Trophoblast cell (in vitro differentiated cells and primary cell): ENCODE measurements at regions not wholly inside any gene's neighbourhood (a gene's known extent, or its start where the extent isn't known, plus 50 kb on each side); places are given as distances from the start of the nearest gene placed in this dataset.

Experiments used
- DNase-seq, 2 donors: peaks; one replicate each; pipeline ENCODE4 v3.0.0-alpha.2; 2016
- H2AFZ ChIP-seq: 2 replicates; pipeline ENCODE4 v1.6.1; 2013; ENCODE audit warnings: low read length, moderate library complexity, mild to moderate bottlenecking; ENCODE audit not compliant: insufficient read depth, poor library complexity
- H2AK5ac ChIP-seq: 2 replicates; pipeline ENCODE4 v1.6.1; 2013; ENCODE audit warnings: mild to moderate bottlenecking, low read length
- H2BK120ac ChIP-seq: 2 replicates; pipeline ENCODE4 v1.6.1; 2013; ENCODE audit warnings: low read length, mild to moderate bottlenecking, moderate library complexity; ENCODE audit not compliant: insufficient read depth, poor library complexity
- H2BK12ac ChIP-seq: 2 replicates; pipeline ENCODE4 v1.6.1; 2013; ENCODE audit warnings: mild to moderate bottlenecking, low read length, moderate library complexity
- H2BK5ac ChIP-seq: 2 replicates; pipeline ENCODE4 v1.6.1; 2013; ENCODE audit warnings: low read length, low read depth, moderate library complexity, mild to moderate bottlenecking; ENCODE audit not compliant: poor library complexity
- H3K14ac ChIP-seq: 2 replicates; pipeline ENCODE4 v1.6.1; 2013; ENCODE audit warnings: mild to moderate bottlenecking, low read length
- H3K18ac ChIP-seq: 2 replicates; pipeline ENCODE4 v1.6.1; 2013; ENCODE audit warnings: mild to moderate bottlenecking, low read length
- H3K23ac ChIP-seq: 2 replicates; pipeline ENCODE4 v1.6.1; 2013; ENCODE audit warnings: low read length
- H3K27ac ChIP-seq: 2 replicates; pipeline ENCODE4 v1.5.1; 2013; ENCODE audit warnings: low read depth, mild to moderate bottlenecking, inconsistent platforms, low read length, moderate library complexity
- H3K27me3 ChIP-seq: 2 replicates; pipeline ENCODE4 v1.6.1; 2013; ENCODE audit warnings: inconsistent platforms, mild to moderate bottlenecking, low read length, moderate library complexity; ENCODE audit not compliant: insufficient read depth
- H3K36me3 ChIP-seq, 2 experiments: 1 replicate in 1 of 2; 2 replicates in 1 of 2; pipeline ENCODE4 v1.6.1; 2013; ENCODE audit warnings: low read length in 2 of 2, mild to moderate bottlenecking in 2 of 2, moderate library complexity in 1 of 2; ENCODE audit not compliant: insufficient read depth in 2 of 2, control insufficient read depth in 1 of 2
- H3K4ac ChIP-seq: 2 replicates; pipeline ENCODE4 v1.6.1; 2013; ENCODE audit warnings: low read depth, mild to moderate bottlenecking, low read length, moderate library complexity
- H3K4me1 ChIP-seq, 2 experiments: 1 replicate in 1 of 2; 2 replicates in 1 of 2; pipeline ENCODE4 v1.6.1; 2013; ENCODE audit warnings: low read length in 2 of 2, mild to moderate bottlenecking in 2 of 2, moderate library complexity in 1 of 2; ENCODE audit not compliant: insufficient read depth in 2 of 2, control insufficient read depth in 1 of 2
- H3K4me2 ChIP-seq: 2 replicates; pipeline ENCODE4 v1.6.1; 2013; ENCODE audit warnings: inconsistent platforms, mild to moderate bottlenecking, low read length, moderate library complexity
- H3K4me3 ChIP-seq: 2 replicates; pipeline ENCODE4 v1.5.1; 2013; ENCODE audit warnings: mild to moderate bottlenecking, low read depth, low read length, inconsistent platforms
- H3K79me1 ChIP-seq: one replicate; pipeline ENCODE4 v1.6.1; 2013; ENCODE audit warnings: low read length
- H3K79me2 ChIP-seq: 2 replicates; pipeline ENCODE4 v1.6.1; 2013; ENCODE audit warnings: low read length, mild to moderate bottlenecking; ENCODE audit not compliant: control insufficient read depth, insufficient read depth, poor library complexity
- H3K9ac ChIP-seq: 2 replicates; pipeline ENCODE4 v1.6.1; 2013; ENCODE audit warnings: mild to moderate bottlenecking, low read length
- H3K9me3 ChIP-seq: 2 replicates; pipeline ENCODE4 v1.6.1; 2013; ENCODE audit warnings: low read depth, mild to moderate bottlenecking, control low read depth, inconsistent platforms, low read length; ENCODE audit not compliant: insufficient read depth
- H4K12ac ChIP-seq: 2 replicates; pipeline ENCODE4 v1.6.1; 2013; ENCODE audit warnings: low read depth, mild to moderate bottlenecking, low read length, moderate library complexity
- H4K8ac ChIP-seq: 2 replicates; pipeline ENCODE4 v1.6.1; 2013; ENCODE audit warnings: low read depth, mild to moderate bottlenecking, low read length, moderate library complexity
- H4K91ac ChIP-seq: one replicate; pipeline ENCODE4 v1.6.1; 2013; ENCODE audit warnings: low read depth, mild to moderate bottlenecking, low read length, moderate library complexity
- WGBS: extraction: QIAGEN DNeasy Blood & Tissue Kit; methylation state at CpG from one replicate; pipeline ENCODE4 v1.1.7; 2013; ENCODE audit warnings: missing lambda C conversion rate; ENCODE audit not compliant: insufficient read length, insufficient coverage; ENCODE audit errors: extremely low coverage; 5-methylcytosine and 5-hydroxymethylcytosine counted together

- Histone ChIP-seq H2BK5ac (no peak overlapping the region), H4K91ac (no peak overlapping the region), H3K9ac (no peak overlapping the region), H3K4me2 (no peak overlapping the region), H3K4ac (no peak overlapping the region), H4K12ac (no peak overlapping the region), H3K27me3 (no peaks in the 10 kb centered on the region), H3K4me3 (no peak overlapping the region), H2BK120ac (no peak overlapping the region), H3K9me3 (no peaks in the 10 kb centered on the region), H2AFZ (no peak overlapping the region), H3K79me2 (no peaks in the 10 kb centered on the region), H2AK5ac (no peak overlapping the region), H3K23ac (no peak overlapping the region), H3K18ac (no peak overlapping the region), H3K79me1 (no peaks in the 10 kb centered on the region), H3K27ac (no peak overlapping the region), H3K4me1 (no peaks in the 10 kb centered on the region), H3K14ac (no peak overlapping the region), H3K36me3 (no peaks in the 10 kb centered on the region), H4K8ac (no peak overlapping the region), H2BK12ac (no peak overlapping the region)
- WGBS: no CpG with 5 or more reads among the region's 1 CpG
- DNase-seq: no peak
These were observed 98.1 kb upstream of the TOP1 start for GRCh38 chr20:40930561-40930960.

GRCh38 chr20:40931410-40932044 lies 97.1 kb upstream of the TOP1 start:
- H2AFZ ChIP-seq: no peak overlapping the region
- no peak overlapping the region for H3K4me3 ChIP-seq
- no peaks in the 10 kb centered on the region for H3K79me2 ChIP-seq
- H3K18ac ChIP-seq: no peak overlapping the region
- no peaks in the 10 kb centered on the region for H3K79me1 ChIP-seq
- no peak overlapping the region for H2BK12ac ChIP-seq
- no peak overlapping the region for H4K12ac ChIP-seq
- no peak overlapping the region for H3K4ac ChIP-seq
- H3K4me2 ChIP-seq: no peak overlapping the region
- no peaks in the 10 kb centered on the region for H3K4me1 ChIP-seq
- H4K8ac ChIP-seq: no peak overlapping the region
- no peaks in the 10 kb centered on the region for H3K27me3 ChIP-seq
- no peak overlapping the region for H3K23ac ChIP-seq
- H2AK5ac ChIP-seq: no peak overlapping the region
- H2BK120ac ChIP-seq: no peak overlapping the region
- H3K9me3 ChIP-seq: no peaks in the 10 kb centered on the region
- no CpG with 5 or more reads among the region's 4 CpGs for WGBS
- no peak overlapping the region for H3K27ac ChIP-seq
- no peaks in the 10 kb centered on the region for H3K36me3 ChIP-seq
- H3K9ac ChIP-seq: no peak overlapping the region
- H4K91ac ChIP-seq: no peak overlapping the region
- H3K14ac ChIP-seq: no peak overlapping the region
- no peak overlapping the region for H2BK5ac ChIP-seq
- DNase-seq: no peak

DNA sequence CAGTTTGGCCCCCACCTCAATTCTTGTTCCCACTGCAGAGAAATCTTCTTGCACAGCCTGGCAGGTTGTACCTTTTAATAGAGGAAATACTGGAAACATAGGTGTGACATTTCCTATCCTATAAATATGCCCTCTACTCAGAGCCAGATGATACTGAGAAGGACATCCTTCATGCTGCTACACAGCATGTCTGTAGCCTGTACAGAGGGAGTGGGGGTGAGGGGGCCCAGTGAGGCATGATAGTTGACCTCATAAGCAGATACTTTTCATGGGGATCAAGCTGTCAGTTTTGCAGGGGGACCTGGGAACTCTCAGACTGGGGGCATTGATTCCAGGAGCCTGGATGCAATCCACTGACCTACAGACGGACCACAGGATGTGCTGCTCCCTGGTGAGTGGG lies 96.2 kb upstream of the TOP1 start:
- no CpG with 5 or more reads among the region's 1 CpG for WGBS
- no peak overlapping the region for H2BK5ac ChIP-seq
- no peak overlapping the region for H3K4ac ChIP-seq
- H3K9me3 ChIP-seq: no peaks in the 10 kb centered on the region
- no peaks in the 10 kb centered on the region for H3K36me3 ChIP-seq
- H2BK12ac ChIP-seq: no peak overlapping the region
- no peak overlapping the region for H2AK5ac ChIP-seq
- H3K14ac ChIP-seq: no peak overlapping the region
- H3K79me2 ChIP-seq: no peaks in the 10 kb centered on the region
- no peak overlapping the region for H3K27ac ChIP-seq
- H3K79me1 ChIP-seq: no peaks in the 10 kb centered on the region
- H2BK120ac ChIP-seq: no peak overlapping the region
- no peak overlapping the region for H4K8ac ChIP-seq
- H3K18ac ChIP-seq: no peak overlapping the region
- no peak for DNase-seq
- no peak overlapping the region for H3K9ac ChIP-seq
- no peak overlapping the region for H4K91ac ChIP-seq
- H3K4me3 ChIP-seq: no peak overlapping the region
- H4K12ac ChIP-seq: no peak overlapping the region
- no peak overlapping the region for H3K23ac ChIP-seq
- no peak overlapping the region for H2AFZ ChIP-seq
- no peaks in the 10 kb centered on the region for H3K27me3 ChIP-seq
- H3K4me2 ChIP-seq: no peak overlapping the region
- H3K4me1 ChIP-seq: no peaks in the 10 kb centered on the region

DNA sequence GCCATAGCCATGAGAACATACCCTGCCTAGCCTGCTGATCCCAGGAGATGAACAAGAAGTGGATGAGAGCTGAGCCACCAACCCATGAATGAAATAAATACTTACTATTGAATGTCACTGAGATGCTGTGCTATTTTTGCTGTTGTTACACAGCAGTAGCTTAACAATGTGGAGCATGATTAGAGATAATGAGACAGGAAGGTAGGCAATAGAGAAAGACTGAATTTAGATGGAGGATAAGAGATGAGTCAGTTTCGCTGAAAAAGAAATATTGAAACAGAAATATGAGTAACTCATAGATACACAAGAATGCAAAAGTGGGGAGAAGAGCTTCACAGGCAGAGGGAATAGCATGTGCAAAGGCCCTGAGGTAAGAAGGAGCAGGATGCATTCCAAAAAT lies 94.9 kb upstream of the TOP1 start:
- no peak overlapping the region for H2AK5ac ChIP-seq
- H3K79me2 ChIP-seq: no peaks in the 10 kb centered on the region
- H3K4me2 ChIP-seq: no peak overlapping the region
- no peak overlapping the region for H4K8ac ChIP-seq
- no peaks in the 10 kb centered on the region for H3K9me3 ChIP-seq
- H3K14ac ChIP-seq: no peak overlapping the region
- no peak overlapping the region for H2AFZ ChIP-seq
- no peak overlapping the region for H3K18ac ChIP-seq
- no peak overlapping the region for H2BK5ac ChIP-seq
- H2BK12ac ChIP-seq: no peak overlapping the region
- no peaks in the 10 kb centered on the region for H3K4me1 ChIP-seq
- H3K4me3 ChIP-seq: no peak overlapping the region
- H4K91ac ChIP-seq: no peak overlapping the region
- H4K12ac ChIP-seq: no peak overlapping the region
- no peak overlapping the region for H3K23ac ChIP-seq
- no peak overlapping the region for H2BK120ac ChIP-seq
- H3K9ac ChIP-seq: no peak overlapping the region
- no peaks in the 10 kb centered on the region for H3K27me3 ChIP-seq
- DNase-seq: peak in 1 of 2 donors; percentile 63
- H3K27ac ChIP-seq: no peak overlapping the region
- no peak overlapping the region for H3K4ac ChIP-seq
- H3K36me3 ChIP-seq: no peaks in the 10 kb centered on the region
- no peaks in the 10 kb centered on the region for H3K79me1 ChIP-seq
- WGBS: no CpG with 5 or more reads among the region's 1 CpG
